GM23338 (cell line): ENCODE measurements at regions not wholly inside any gene's neighbourhood (a gene's known extent, or its start where the extent isn't known, plus 50 kb on each side); places are given as distances from the start of the nearest gene placed in this dataset.

Experiments
- ATAC-seq: fragments of 200-7000 bp; cut with Tn5 transposase; 3 replicates; pipeline ENCODE4 v1.9.1; 2020
- DNase-seq: peaks from one replicate; pipeline ENCODE4 v3.0.0-alpha.2; 2015; ENCODE audit warnings: low spot score
- H2AFZ ChIP-seq: fragments of 200-600 bp; sonication (generic); 2 replicates; pipeline ENCODE4 v1.8.0; 2016; ENCODE audit warnings: antibody characterized with exemption, mild to moderate bottlenecking, moderate library complexity
- H3F3A ChIP-seq: fragments of 200-600 bp; sonication (generic); replicated peaks from 2 replicates; pipeline ENCODE4 v1.8.0; 2017; ENCODE audit warnings: antibody characterized with exemption, mixed run types, low read depth
- H3K27ac ChIP-seq: fragments of 200-600 bp; sonication (generic); 2 replicates; pipeline ENCODE4 v1.6.1; 2016; ENCODE audit warnings: low read depth
- H3K27me3 ChIP-seq: fragments of 200-600 bp; sonication (generic); 2 replicates; pipeline ENCODE4 v1.8.0; 2016; ENCODE audit warnings: mild to moderate bottlenecking, mixed run types, moderate library complexity; ENCODE audit not compliant: insufficient read depth
- H3K36me3 ChIP-seq: fragments of 200-600 bp; sonication (generic); 2 replicates; pipeline ENCODE4 v1.8.0; 2016; ENCODE audit warnings: mild to moderate bottlenecking; ENCODE audit not compliant: insufficient read depth
- H3K4me1 ChIP-seq: fragments of 200-600 bp; sonication (generic); 2 replicates; pipeline ENCODE4 v1.8.0; 2016; ENCODE audit warnings: mild to moderate bottlenecking, moderate library complexity; ENCODE audit not compliant: insufficient read depth
- H3K4me2 ChIP-seq: fragments of 200-600 bp; sonication (generic); 2 replicates; pipeline ENCODE4 v1.7.1; 2017; ENCODE audit warnings: mixed run types
- H3K4me3 ChIP-seq: fragments of 200-600 bp; sonication (generic); 2 replicates; pipeline ENCODE4 v1.6.1; 2016; ENCODE audit warnings: mixed run types
- H3K79me2 ChIP-seq: fragments of 200-600 bp; sonication (generic); replicated peaks from 2 replicates; pipeline ENCODE4 v1.8.0; 2017; ENCODE audit warnings: mild to moderate bottlenecking; ENCODE audit not compliant: insufficient read depth
- H3K9me2 ChIP-seq: fragments of 200-600 bp; sonication (generic); 2 replicates; pipeline ENCODE4 v1.8.0; 2017; ENCODE audit not compliant: insufficient read depth
- H4K20me1 ChIP-seq: fragments of 200-600 bp; sonication (generic); replicated peaks from 2 replicates; pipeline ENCODE4 v1.8.0; 2017; ENCODE audit warnings: mild to moderate bottlenecking; ENCODE audit not compliant: insufficient read depth
- H3K27ac Mint-ChIP-seq: 2 replicates; pipeline ENCODE4 v1.8.0; 2020; ENCODE audit warnings: inconsistent platforms, mild to moderate bottlenecking, moderate library complexity, mixed read lengths
- H3K27me3 Mint-ChIP-seq: 3 replicates; pipeline ENCODE4 v1.8.0; 2022; ENCODE audit warnings: low read depth, mild to moderate bottlenecking, moderate library complexity, mixed read lengths, inconsistent platforms; ENCODE audit not compliant: insufficient read depth, poor library complexity
- H3K36me3 Mint-ChIP-seq: 3 replicates; pipeline ENCODE4 v1.8.0; 2021; ENCODE audit warnings: low read depth, mild to moderate bottlenecking, inconsistent platforms, moderate library complexity, mixed read lengths
- H3K4me1 Mint-ChIP-seq: 3 replicates; pipeline ENCODE4 v1.8.0; 2020; ENCODE audit warnings: mild to moderate bottlenecking, inconsistent platforms, mixed read lengths
- H3K4me3 Mint-ChIP-seq: 3 replicates; pipeline ENCODE4 v1.8.0; 2021; ENCODE audit warnings: moderate library complexity, mild to moderate bottlenecking, inconsistent platforms, mixed read lengths
- H3K9me3 Mint-ChIP-seq: 3 replicates; pipeline ENCODE4 v1.8.0; 2020; ENCODE audit warnings: moderate library complexity, mild to moderate bottlenecking, inconsistent platforms, mixed read lengths
- CREB1 ChIP-seq: fragments of 250-450 bp; sonication (Bioruptor Pico); IDR thresholded peaks from 2 replicates; pipeline ENCODE4 v1.5.0; 2020; ENCODE audit warnings: low read depth, mild to moderate bottlenecking, moderate library complexity
- EZH2 ChIP-seq: fragments of 200-600 bp; sonication (generic); IDR thresholded peaks from one replicate; pipeline ENCODE4 v1.8.0; 2017; ENCODE audit warnings: antibody characterized with exemption, mild to moderate bottlenecking, low read depth; ENCODE audit not compliant: unreplicated experiment
- EZH2phosphoT487 ChIP-seq: fragments of 200-600 bp; sonication (generic); IDR thresholded peaks from one replicate; pipeline ENCODE4 v1.8.1; 2018; ENCODE audit warnings: antibody characterized with exemption; ENCODE audit not compliant: unreplicated experiment
- JUNB ChIP-seq: IDR thresholded peaks from one replicate; pipeline ENCODE4 v1.6.1; 2016; ENCODE audit warnings: antibody characterized with exemption; ENCODE audit not compliant: unreplicated experiment
- NANOG ChIP-seq: IDR thresholded peaks from 2 replicates; pipeline ENCODE4 v1.6.1; 2016; ENCODE audit warnings: antibody characterized with exemption, borderline replicate concordance
- POLR2AphosphoS5 ChIP-seq: IDR thresholded peaks from 2 replicates; pipeline ENCODE4 v1.6.1; 2016; ENCODE audit warnings: antibody characterized with exemption, low read depth
- STAT1 ChIP-seq: IDR thresholded peaks from one replicate; pipeline ENCODE4 v1.6.1; 2016; ENCODE audit warnings: antibody characterized with exemption; ENCODE audit not compliant: unreplicated experiment
- ZNF114 ChIP-seq: fragments of 250-450 bp; sonication (Bioruptor Pico); IDR thresholded peaks from 2 replicates; pipeline ENCODE4 v1.5.0; 2020; ENCODE audit warnings: mild to moderate bottlenecking, moderate library complexity
- ZNF331 ChIP-seq: fragments of 250-450 bp; sonication (Bioruptor Pico); IDR thresholded peaks from 2 replicates; pipeline ENCODE4 v1.5.0; 2020; ENCODE audit warnings: low read depth, mild to moderate bottlenecking, moderate library complexity
- TF ChIP-seq, protein P1 (sequence below): IDR thresholded peaks from one replicate; pipeline ENCODE4 v1.6.1; 2018; ENCODE audit warnings: antibody characterized with exemption; ENCODE audit not compliant: unreplicated experiment
- TF ChIP-seq, protein P2 (sequence below), 2 experiments: fragments of 200-600 bp in 1 of 2; sonication (generic) in 1 of 2; conservative IDR thresholded peaks; 2 replicates each; pipeline versions ENCODE4 v1.5.1 to v1.6.1; 2016 to 2017; ENCODE audit warnings: antibody characterized with exemption in 2 of 2, low read depth in 2 of 2, mild to moderate bottlenecking in 2 of 2, moderate library complexity in 1 of 2
- TF ChIP-seq, protein P3 (sequence below): IDR thresholded peaks from 2 replicates; pipeline ENCODE4 v1.6.1; 2016; ENCODE audit warnings: antibody characterized with exemption

DNA sequence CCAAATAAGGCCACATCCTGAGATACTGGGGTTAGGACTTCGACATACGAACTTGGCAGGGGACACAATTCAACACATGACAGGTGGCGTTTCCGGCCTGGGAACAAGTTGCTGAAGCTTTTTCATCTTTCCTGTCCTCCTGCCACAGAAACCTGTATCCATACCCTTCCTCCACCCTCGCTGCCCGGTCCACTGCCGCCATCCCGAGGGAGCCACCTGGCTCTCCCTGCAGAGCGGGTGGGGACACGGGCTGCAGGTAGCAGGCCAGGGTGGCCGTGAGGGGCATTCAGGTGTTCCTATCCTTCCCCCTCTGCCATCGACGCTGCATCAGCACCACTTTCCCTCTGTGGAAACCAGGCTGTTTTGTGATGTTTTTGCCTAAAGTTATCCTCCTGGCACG is 74.4 kb upstream of the TWIST2 start (continued):
- TF ChIP-seq, protein P1, sequence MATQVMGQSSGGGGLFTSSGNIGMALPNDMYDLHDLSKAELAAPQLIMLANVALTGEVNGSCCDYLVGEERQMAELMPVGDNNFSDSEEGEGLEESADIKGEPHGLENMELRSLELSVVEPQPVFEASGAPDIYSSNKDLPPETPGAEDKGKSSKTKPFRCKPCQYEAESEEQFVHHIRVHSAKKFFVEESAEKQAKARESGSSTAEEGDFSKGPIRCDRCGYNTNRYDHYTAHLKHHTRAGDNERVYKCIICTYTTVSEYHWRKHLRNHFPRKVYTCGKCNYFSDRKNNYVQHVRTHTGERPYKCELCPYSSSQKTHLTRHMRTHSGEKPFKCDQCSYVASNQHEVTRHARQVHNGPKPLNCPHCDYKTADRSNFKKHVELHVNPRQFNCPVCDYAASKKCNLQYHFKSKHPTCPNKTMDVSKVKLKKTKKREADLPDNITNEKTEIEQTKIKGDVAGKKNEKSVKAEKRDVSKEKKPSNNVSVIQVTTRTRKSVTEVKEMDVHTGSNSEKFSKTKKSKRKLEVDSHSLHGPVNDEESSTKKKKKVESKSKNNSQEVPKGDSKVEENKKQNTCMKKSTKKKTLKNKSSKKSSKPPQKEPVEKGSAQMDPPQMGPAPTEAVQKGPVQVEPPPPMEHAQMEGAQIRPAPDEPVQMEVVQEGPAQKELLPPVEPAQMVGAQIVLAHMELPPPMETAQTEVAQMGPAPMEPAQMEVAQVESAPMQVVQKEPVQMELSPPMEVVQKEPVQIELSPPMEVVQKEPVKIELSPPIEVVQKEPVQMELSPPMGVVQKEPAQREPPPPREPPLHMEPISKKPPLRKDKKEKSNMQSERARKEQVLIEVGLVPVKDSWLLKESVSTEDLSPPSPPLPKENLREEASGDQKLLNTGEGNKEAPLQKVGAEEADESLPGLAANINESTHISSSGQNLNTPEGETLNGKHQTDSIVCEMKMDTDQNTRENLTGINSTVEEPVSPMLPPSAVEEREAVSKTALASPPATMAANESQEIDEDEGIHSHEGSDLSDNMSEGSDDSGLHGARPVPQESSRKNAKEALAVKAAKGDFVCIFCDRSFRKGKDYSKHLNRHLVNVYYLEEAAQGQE, result no peak
- TF ChIP-seq, protein P2, sequence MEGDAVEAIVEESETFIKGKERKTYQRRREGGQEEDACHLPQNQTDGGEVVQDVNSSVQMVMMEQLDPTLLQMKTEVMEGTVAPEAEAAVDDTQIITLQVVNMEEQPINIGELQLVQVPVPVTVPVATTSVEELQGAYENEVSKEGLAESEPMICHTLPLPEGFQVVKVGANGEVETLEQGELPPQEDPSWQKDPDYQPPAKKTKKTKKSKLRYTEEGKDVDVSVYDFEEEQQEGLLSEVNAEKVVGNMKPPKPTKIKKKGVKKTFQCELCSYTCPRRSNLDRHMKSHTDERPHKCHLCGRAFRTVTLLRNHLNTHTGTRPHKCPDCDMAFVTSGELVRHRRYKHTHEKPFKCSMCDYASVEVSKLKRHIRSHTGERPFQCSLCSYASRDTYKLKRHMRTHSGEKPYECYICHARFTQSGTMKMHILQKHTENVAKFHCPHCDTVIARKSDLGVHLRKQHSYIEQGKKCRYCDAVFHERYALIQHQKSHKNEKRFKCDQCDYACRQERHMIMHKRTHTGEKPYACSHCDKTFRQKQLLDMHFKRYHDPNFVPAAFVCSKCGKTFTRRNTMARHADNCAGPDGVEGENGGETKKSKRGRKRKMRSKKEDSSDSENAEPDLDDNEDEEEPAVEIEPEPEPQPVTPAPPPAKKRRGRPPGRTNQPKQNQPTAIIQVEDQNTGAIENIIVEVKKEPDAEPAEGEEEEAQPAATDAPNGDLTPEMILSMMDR (conservative IDR thresholded peaks at IDR 0.05; ENCODE audit: low read depth in 2 of 2), result no peak
- TF ChIP-seq STAT1 (no peak), ZNF331 (no peak), NANOG (no peak), ZNF114 (CRISPR knock-in tag) (no peak)
- TF ChIP-seq, protein P3, sequence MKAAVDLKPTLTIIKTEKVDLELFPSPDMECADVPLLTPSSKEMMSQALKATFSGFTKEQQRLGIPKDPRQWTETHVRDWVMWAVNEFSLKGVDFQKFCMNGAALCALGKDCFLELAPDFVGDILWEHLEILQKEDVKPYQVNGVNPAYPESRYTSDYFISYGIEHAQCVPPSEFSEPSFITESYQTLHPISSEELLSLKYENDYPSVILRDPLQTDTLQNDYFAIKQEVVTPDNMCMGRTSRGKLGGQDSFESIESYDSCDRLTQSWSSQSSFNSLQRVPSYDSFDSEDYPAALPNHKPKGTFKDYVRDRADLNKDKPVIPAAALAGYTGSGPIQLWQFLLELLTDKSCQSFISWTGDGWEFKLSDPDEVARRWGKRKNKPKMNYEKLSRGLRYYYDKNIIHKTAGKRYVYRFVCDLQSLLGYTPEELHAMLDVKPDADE, result no peak

DNA sequence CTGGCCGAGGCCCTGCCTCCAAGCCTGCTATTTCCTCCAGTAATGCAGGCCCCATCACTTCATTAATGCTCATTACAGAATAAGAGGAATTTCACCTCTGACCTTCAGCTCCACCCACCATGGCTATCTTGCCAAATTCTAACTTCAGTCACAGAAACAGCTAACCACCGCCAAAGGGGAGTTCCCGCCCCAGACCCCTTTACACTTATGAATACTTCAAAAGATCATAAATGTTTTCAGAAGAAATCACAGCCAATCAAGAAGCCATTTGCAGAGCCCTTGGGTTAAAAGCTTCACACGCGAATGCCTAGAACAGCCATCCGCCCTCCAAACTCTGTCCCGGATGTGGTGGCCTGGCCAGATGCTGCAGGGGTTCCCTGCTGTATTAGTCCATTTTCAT is 73.8 kb upstream of the TWIST2 start:
- H3K4me2 ChIP-seq, result no peak overlapping the region
- H3K27ac ChIP-seq, result no peak overlapping the region
- H3K9me2 ChIP-seq, result no peaks in the 10 kb centered on the region
- ATAC-seq (no peak), DNase-seq (no peak)
- H2AFZ ChIP-seq, result no peak overlapping the region
- H3K79me2 ChIP-seq, result no peaks in the 10 kb centered on the region
- H3K27me3 ChIP-seq, result no peaks in the 10 kb centered on the region
- Mint-ChIP-seq H3K9me3 (peaks cover 7% of the 10 kb centered on the region; the same call in 1 of the 3 replicates), H3K36me3 (no peaks in the 10 kb centered on the region; the same call in 2 of the 3 replicates), H3K4me1 (peaks cover 5% of the 10 kb centered on the region; the same call in 2 of the 3 replicates), H3K27ac (no peak overlapping the region), H3K27me3 (peaks cover 1% of the 10 kb centered on the region), H3K4me3 (no peak overlapping the region)
- H3K4me3 ChIP-seq, result no peak overlapping the region
- no peaks in the 10 kb centered on the region for H3F3A ChIP-seq
- H3K4me1 ChIP-seq, result no peaks in the 10 kb centered on the region
- H3K36me3 ChIP-seq, result no peaks in the 10 kb centered on the region
- H4K20me1 ChIP-seq, result no peaks in the 10 kb centered on the region
- TF ChIP-seq ZNF331, result no peak
- TF ChIP-seq CREB1 (CRISPR knock-in tag), result no peak
- TF ChIP-seq, protein P1, result no peak
- TF ChIP-seq JUNB, result no peak
- no peak for TF ChIP-seq EZH2
- no peak for TF ChIP-seq EZH2phosphoT487
- TF ChIP-seq POLR2AphosphoS5, result no peak
- TF ChIP-seq STAT1, result no peak
- no peak for TF ChIP-seq ZNF114 (CRISPR knock-in tag)
- TF ChIP-seq, protein P3, result no peak
